ENCODE measurements at regions not wholly inside any gene's neighbourhood (a gene's known extent, or its start where the extent isn't known, plus 50 kb on each side); places are given as distances from the start of the nearest gene placed in this dataset.

DNA sequence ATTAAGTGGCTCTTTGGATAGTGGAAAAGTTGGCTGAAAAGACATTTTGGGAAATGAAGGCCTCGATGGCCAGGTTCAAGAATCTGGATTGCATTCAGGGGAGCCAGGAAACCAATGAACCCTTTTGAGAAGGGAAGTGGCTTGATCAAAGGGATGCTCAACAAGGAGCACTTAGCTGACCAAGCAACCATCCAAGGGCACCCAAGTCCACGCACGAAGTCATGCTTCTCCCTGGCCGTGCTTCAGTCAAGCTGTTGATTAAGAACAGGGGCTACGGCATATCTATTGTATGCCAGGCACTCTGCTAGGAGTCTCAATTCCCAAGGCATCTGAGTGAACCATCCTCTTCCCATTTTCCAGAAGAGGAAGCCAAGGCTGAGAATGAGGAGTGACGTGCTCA is 185.8 kb upstream of the GLI2 start:
- DNase-seq (ENCODE audit: low read depth in 1 of 2, low spot score in 2 of 2) (no peak), FAIRE-seq (no peak)
- WGBS, 2 experiments (ENCODE audit: extremely low coverage in 1 of 2, insufficient coverage in 1 of 2, insufficient read length in 1 of 2, insufficient replicate concordance in 2 of 2, low coverage in 1 of 2, low lambda C conversion rate in 2 of 2, missing lambda C conversion rate in 1 of 2), result 88% methylated on average over 6 of the region's 6 CpGs; no CpG with 5 or more reads in 1 of the 2 experiments
- H2BK5ac ChIP-seq (ENCODE audit: low read depth, low read length), result no peak overlapping the region
- no peak overlapping the region for H2AK5ac ChIP-seq (ENCODE audit: low read depth, low read length)
- no peaks in the 10 kb centered on the region for H3K36me3 ChIP-seq (ENCODE audit: control insufficient read depth in 2 of 4, insufficient read depth in 4 of 4, low read length in 3 of 4)
- H3K79me2 ChIP-seq (ENCODE audit: control insufficient read depth in 1 of 2, insufficient read depth in 2 of 2, low read length in 2 of 2), result no peaks in the 10 kb centered on the region
- POLR2A ChIA-PET (ENCODE audit: partially characterized antibody), result no interaction called here
- no peak overlapping the region for H2BK20ac ChIP-seq (ENCODE audit: low read length)
- CTCF ChIA-PET (ENCODE audit: partially characterized antibody), result interaction anchor here (0.8 to 5.6 kb wide), 10 partner anchors 12 to 481 kb away, joined by 3 to 38 read pairs (median 4); no protein-coding TSS in a partner anchor
- H3K27ac ChIP-seq (ENCODE audit: low read depth, low read length), result no peak overlapping the region
- no peak overlapping the region for H2AFZ ChIP-seq (ENCODE audit: low read length)
- H2BK12ac ChIP-seq (ENCODE audit: low read depth, low read length), result no peak overlapping the region
- H3K9ac ChIP-seq (replicated peaks in 1 of 4; ENCODE audit: extremely low read depth in 1 of 4, low read depth in 3 of 4, low read length in 3 of 4), result no peak overlapping the region
- no peak overlapping the region for H3K23ac ChIP-seq (ENCODE audit: insufficient read length)
- H4K8ac ChIP-seq (ENCODE audit: extremely low read depth, insufficient read depth, low read length), result no peak overlapping the region
- H3K4ac ChIP-seq (replicated peaks; ENCODE audit: insufficient read length, low read depth, low read length), result no peak overlapping the region
- no peaks in the 10 kb centered on the region for H3K9me3 ChIP-seq (ENCODE audit: insufficient read depth in 2 of 2, low read depth in 1 of 2, low read length in 1 of 2)
- no peak overlapping the region for H2BK120ac ChIP-seq (replicated peaks; ENCODE audit: low read depth, low read length)
- no peak overlapping the region for H4K5ac ChIP-seq (ENCODE audit: insufficient read length, low read depth, low read length)
- no peak overlapping the region for H3K4me3 ChIP-seq (ENCODE audit: extremely low read depth in 1 of 4, insufficient read depth in 2 of 4, low read depth in 3 of 4, low read length in 4 of 4)
- no peaks in the 10 kb centered on the region for H3K79me1 ChIP-seq (ENCODE audit: low read depth, low read length)
- H3K4me1 ChIP-seq (replicated peaks in 1 of 4; ENCODE audit: control insufficient read depth in 3 of 4, insufficient read depth in 4 of 4, low read length in 3 of 4), result peaks cover 0 to 3% (median 1%) of the 10 kb centered on the region in 4 experiments; a peak in 2 of 7 replicates
- peaks cover 2% of the 10 kb centered on the region; the same call in 1 of the 2 replicates for H3K23me2 ChIP-seq (ENCODE audit: low read depth, low read length)
- no peak overlapping the region for H3K14ac ChIP-seq (ENCODE audit: insufficient read length)
- no peak overlapping the region for H2BK15ac ChIP-seq (ENCODE audit: low read length)
- no peak overlapping the region for H3K18ac ChIP-seq (ENCODE audit: extremely low read depth, low read length)
- H4K91ac ChIP-seq (replicated peaks; ENCODE audit: insufficient read length, low read length), result no peak overlapping the region
- H4K20me1 ChIP-seq (replicated peaks in 1 of 2; ENCODE audit: control insufficient read depth in 1 of 2, insufficient read depth in 2 of 2, low read length in 2 of 2), result peaks cover 0 to 2% of the 10 kb centered on the region in 2 experiments
- peaks cover 4 to 23% (median 19%) of the 10 kb centered on the region in 4 experiments for H3K27me3 ChIP-seq (replicated peaks in 1 of 4; ENCODE audit: control insufficient read depth in 3 of 4, extremely low read depth in 1 of 4, insufficient read depth in 3 of 4, low read length in 3 of 4)
- H3K56ac ChIP-seq (replicated peaks; ENCODE audit: insufficient read length, low read depth, low read length), result no peak overlapping the region
- no peak overlapping the region for H3K4me2 ChIP-seq (ENCODE audit: insufficient read depth in 1 of 2, low read depth in 2 of 2, low read length in 2 of 2)
- TF ChIP-seq, protein P1, sequence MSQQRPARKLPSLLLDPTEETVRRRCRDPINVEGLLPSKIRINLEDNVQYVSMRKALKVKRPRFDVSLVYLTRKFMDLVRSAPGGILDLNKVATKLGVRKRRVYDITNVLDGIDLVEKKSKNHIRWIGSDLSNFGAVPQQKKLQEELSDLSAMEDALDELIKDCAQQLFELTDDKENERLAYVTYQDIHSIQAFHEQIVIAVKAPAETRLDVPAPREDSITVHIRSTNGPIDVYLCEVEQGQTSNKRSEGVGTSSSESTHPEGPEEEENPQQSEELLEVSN (IDR thresholded peaks at IDR 0.05), result no peak
